ENCODE measurements at regions not wholly inside any gene's neighbourhood (a gene's known extent, or its start where the extent isn't known, plus 50 kb on each side); places are given as distances from the start of the nearest gene placed in this dataset.
A peak's percentile ranks its signal among the peaks of the same experiment; 100 is the strongest.
"Not testable (repeated sequence)": the region's sequence is repeated elsewhere in the genome, so short reads cannot be mapped to it uniquely, and the experiment has no call there.

DNA sequence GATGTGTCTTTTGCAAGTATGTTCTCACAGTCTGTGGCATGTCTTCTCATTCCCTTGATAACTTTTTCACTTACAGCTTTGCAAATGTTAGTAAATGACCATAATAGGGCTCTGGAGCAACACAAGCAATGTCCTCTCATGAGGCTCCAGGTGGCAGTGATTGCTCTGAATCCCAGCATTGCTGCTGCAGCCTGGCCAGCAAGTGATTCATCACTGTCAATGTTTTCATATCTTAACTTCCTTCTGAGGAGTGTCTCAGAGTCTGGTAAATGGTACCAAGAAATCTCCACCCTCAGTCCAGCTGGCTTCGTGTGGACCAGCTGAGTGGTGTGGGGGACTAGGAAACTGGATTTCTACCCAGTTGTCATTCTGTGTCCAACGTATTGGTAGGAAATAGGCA lies 139.6 kb downstream of the MYLK4 start:
- peak; percentile 55 for DNase-seq (ENCODE audit: low read depth)
- TF ChIP-seq, protein P1, sequence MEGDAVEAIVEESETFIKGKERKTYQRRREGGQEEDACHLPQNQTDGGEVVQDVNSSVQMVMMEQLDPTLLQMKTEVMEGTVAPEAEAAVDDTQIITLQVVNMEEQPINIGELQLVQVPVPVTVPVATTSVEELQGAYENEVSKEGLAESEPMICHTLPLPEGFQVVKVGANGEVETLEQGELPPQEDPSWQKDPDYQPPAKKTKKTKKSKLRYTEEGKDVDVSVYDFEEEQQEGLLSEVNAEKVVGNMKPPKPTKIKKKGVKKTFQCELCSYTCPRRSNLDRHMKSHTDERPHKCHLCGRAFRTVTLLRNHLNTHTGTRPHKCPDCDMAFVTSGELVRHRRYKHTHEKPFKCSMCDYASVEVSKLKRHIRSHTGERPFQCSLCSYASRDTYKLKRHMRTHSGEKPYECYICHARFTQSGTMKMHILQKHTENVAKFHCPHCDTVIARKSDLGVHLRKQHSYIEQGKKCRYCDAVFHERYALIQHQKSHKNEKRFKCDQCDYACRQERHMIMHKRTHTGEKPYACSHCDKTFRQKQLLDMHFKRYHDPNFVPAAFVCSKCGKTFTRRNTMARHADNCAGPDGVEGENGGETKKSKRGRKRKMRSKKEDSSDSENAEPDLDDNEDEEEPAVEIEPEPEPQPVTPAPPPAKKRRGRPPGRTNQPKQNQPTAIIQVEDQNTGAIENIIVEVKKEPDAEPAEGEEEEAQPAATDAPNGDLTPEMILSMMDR (IDR thresholded peaks at IDR 0.05; ENCODE audit: insufficient read depth, low read depth, low read length, missing control alignments): no peak
- H3K4me3 ChIP-seq (ENCODE audit: low read length): no peak overlapping the region

DNA sequence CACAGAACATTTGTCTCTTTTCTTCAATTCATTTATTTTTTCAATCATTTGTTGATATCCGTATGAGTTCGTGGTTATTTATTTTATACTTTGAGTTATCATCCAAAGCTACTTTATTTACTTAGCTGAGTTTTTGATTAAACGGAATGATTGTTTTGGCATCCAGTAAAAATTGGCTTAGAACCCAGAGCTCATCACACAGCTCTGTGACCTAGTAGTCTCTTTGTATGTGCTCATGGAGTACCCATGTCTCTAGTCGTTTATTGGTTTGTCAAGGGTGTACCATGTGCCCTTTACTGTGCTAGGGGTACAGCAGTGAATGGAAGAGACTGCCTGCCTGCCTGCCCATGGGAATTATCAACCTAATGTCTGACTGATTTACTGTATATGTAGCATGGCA lies 142.2 kb downstream of the MYLK4 start:
- TF ChIP-seq, protein P1 (IDR thresholded peaks at IDR 0.05; ENCODE audit: insufficient read depth, low read depth, low read length, missing control alignments): no peak
- no peak for DNase-seq (ENCODE audit: low read depth)
- H3K4me3 ChIP-seq (ENCODE audit: low read length): no peak overlapping the region

DNA sequence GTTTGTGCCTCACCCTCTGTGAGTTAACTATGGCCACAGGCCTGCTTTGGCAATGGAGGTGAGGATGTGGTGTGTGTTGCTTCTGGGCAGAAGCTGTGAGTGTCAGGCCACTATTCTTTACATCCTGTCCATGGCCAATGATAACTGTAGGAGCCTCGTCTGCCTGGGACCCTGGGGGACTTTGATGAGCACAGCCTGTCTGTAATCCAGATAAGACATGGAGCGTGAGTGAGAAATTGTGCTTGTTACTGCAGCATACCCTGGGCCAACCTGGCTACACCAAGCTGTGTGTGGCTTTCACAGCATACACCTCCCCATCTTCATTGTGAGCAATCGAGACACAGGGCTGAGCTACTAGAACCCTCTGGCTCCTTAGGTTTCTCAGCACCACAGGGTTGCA lies 150.4 kb downstream of the MYLK4 start:
- TF ChIP-seq, protein P1 (IDR thresholded peaks at IDR 0.05; ENCODE audit: insufficient read depth, low read depth, low read length, missing control alignments): no peak
- no peak for DNase-seq (ENCODE audit: low read depth)
- no peak overlapping the region for H3K4me3 ChIP-seq (ENCODE audit: low read length)

DNA sequence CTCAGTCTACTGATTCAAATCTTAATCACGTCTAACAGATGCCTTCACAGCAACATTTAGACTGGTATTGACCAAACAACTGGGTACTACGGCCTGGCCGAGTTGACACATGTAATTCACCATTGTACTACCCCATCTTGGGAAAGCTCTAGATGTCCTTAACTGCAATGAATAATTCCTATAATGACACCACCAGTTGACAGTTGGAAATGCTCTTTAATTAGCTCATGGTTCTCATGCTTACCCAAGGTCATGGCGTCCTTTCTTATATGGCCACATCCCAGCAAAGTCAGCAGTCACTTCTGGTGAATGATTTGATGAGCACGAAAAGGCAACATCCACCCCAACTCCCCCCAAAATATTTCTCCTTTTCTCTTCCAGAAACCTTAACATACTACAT lies 150.9 kb downstream of the MYLK4 start:
- TF ChIP-seq, protein P1 (IDR thresholded peaks at IDR 0.05; ENCODE audit: insufficient read depth, low read depth, low read length, missing control alignments): no peak
- DNase-seq (ENCODE audit: low read depth): no peak
- no peak overlapping the region for H3K4me3 ChIP-seq (ENCODE audit: low read length)

DNA sequence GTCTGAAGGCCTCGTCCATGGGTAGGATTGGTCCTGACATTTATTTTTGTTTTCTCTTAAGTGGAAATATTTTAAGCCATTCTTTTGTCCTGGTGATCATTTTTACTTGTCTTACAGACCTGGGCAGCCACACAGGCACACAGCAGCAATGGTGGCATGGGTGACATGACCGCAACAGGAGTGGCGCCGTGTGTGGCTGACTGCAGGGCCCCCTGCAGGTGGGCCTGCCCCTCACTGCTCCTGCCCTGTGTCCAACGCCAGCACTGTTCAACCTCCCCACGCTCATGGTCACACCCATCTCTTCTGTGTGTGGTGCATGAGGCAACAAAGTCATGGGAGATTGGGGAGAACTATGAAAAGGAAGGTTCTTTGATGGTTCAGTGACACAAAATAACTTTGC lies 151.9 kb downstream of the MYLK4 start:
- TF ChIP-seq, protein P1 (IDR thresholded peaks at IDR 0.05; ENCODE audit: insufficient read depth, low read depth, low read length, missing control alignments): no peak
- no peak for DNase-seq (ENCODE audit: low read depth)
- H3K4me3 ChIP-seq (ENCODE audit: low read length): no peak overlapping the region

DNA sequence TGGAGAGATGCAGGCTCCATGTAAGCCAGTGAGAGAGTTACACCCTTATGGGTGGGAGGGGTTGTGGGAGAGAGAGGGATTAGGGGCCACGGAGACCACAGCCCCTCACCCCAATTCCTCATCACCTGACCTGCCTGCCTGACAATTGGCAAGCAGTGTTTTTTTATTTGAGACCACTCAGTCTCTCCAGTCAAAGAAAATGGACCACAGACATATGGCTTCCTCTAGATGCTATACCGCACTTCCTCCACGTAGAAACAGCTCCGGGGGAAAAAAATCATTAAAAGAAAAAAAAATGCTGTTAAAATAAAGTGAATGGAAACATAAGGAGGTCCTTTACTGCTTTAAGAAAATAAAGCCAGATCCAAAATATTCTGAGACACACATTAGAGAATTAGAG lies 152.7 kb downstream of the MYLK4 start:
- H3K4me3 ChIP-seq (ENCODE audit: low read length): no peak overlapping the region
- TF ChIP-seq, protein P1 (IDR thresholded peaks at IDR 0.05; ENCODE audit: insufficient read depth, low read depth, low read length, missing control alignments): no peak
- no peak for DNase-seq (ENCODE audit: low read depth)

DNA sequence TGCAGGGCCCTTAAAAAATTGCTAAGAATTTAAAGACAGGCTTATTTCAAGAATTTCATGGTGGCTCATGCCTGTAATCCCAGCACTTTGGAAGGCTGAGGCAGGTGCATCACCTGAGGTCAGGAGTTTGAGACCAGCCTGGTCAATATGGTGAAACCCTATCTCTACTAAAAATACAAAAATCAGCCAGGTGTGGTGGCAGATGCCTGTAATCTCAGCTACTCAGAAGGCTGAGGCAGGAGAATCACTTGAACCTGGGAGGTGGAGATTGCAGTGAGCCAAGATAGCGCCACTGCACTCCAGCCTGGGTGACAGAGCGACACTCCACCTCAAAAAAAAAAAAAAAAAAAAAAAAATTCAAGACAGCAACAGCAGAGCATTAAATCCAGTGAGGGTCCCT lies 153.3 kb downstream of the MYLK4 start:
- not testable (repeated sequence) for H3K4me3 ChIP-seq (ENCODE audit: low read length); DNase-seq (ENCODE audit: low read depth)

DNA sequence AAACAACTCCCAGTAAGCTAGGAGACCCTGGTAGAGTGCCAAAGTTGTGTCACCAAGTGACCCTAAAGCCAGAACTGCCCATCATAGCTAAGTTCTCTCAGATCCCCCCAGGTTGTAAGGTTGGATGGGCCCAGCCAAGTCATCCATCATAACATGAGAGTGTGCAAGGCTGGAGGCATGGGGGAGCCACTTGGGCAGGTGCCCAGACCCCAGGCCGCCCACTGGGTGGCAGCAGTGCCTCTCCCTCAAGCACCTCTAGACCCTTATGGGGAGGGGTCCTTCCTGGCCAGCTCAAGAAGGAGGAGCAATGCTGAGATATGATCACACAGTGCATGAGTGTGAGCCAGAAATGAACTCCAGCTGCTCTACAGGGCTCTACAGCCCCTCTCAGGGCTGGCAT lies 154.5 kb downstream of the MYLK4 start:
- H3K4me3 ChIP-seq (ENCODE audit: low read length): no peak overlapping the region
- DNase-seq (ENCODE audit: low read depth): no peak
- TF ChIP-seq, protein P1 (IDR thresholded peaks at IDR 0.05; ENCODE audit: insufficient read depth, low read depth, low read length, missing control alignments): no peak

Measured in epithelial cell of esophagus (primary cell).